Ovary (tissue), 3 donors: ENCODE measurements at regions not wholly inside any gene's neighbourhood (a gene's known extent, or its start where the extent isn't known, plus 50 kb on each side); places are given as distances from the start of the nearest gene placed in this dataset.

Experiments used
- CTCF ChIP-seq, 3 donors: fragments of 450-650 bp in 2 of 3; fragments of 200-600 bp in 1 of 3; IDR thresholded peaks; one replicate each; pipeline versions ENCODE4 v1.5.1 to v1.8.0; 2016 to 2022; ENCODE audit warnings: antibody characterized with exemption in 3 of 3, mild to moderate bottlenecking in 1 of 3
- EP300 ChIP-seq: sonication (generic); formaldehyde crosslinking; IDR thresholded peaks from one replicate; pipeline ENCODE4 v1.6.1; 2017; ENCODE audit warnings: antibody characterized with exemption
- POLR2A ChIP-seq: fragments of 450-650 bp; IDR thresholded peaks from one replicate; pipeline ENCODE4 v1.6.1; 2017; ENCODE audit warnings: antibody characterized with exemption, mild to moderate bottlenecking, moderate library complexity
- donor health status: DM: no; HTN: no; CAD: no.

- no peak for TF ChIP-seq CTCF (IDR thresholded peaks at IDR 0.05)
- TF ChIP-seq POLR2A, result no peak
- no peak for TF ChIP-seq EP300
These were observed 339.6 kb downstream of the SNAPC1 start for GRCh38 chr14:62101673-62102348.
